HFFc6 (cell line): ENCODE measurements at regions not wholly inside any gene's neighbourhood (a gene's known extent, or its start where the extent isn't known, plus 50 kb on each side); places are given as distances from the start of the nearest gene placed in this dataset.

ENCODE experiments used
- DNase-seq: peaks from one replicate; pipeline ENCODE4 v3.0.0-alpha.2; 2018
- H3K27ac Mint-ChIP-seq: 2 replicates; pipeline ENCODE4 v1.8.0; 2020; ENCODE audit warnings: mild to moderate bottlenecking, mixed read lengths
- H3K27me3 Mint-ChIP-seq: 2 replicates; pipeline ENCODE4 v1.8.0; 2021; ENCODE audit warnings: mild to moderate bottlenecking, moderate library complexity, mixed read lengths; ENCODE audit not compliant: insufficient read depth
- H3K36me3 Mint-ChIP-seq: 2 replicates; pipeline ENCODE4 v1.8.0; 2021; ENCODE audit warnings: low read depth, mixed read lengths
- H3K4me1 Mint-ChIP-seq: 2 replicates; pipeline ENCODE4 v1.8.0; 2020; ENCODE audit warnings: low read depth, mixed read lengths
- H3K4me3 Mint-ChIP-seq: 2 replicates; pipeline ENCODE4 v1.8.0; 2020; ENCODE audit warnings: mild to moderate bottlenecking, moderate library complexity, mixed read lengths
- H3K9me3 Mint-ChIP-seq: 2 replicates; pipeline ENCODE4 v1.8.0; 2020; ENCODE audit warnings: mild to moderate bottlenecking, mixed read lengths
- CTCF ChIP-seq: fragments of 200-600 bp; sonication (generic); IDR thresholded peaks from 2 replicates; pipeline ENCODE4 v1.5.0; 2021; ENCODE audit warnings: antibody characterized with exemption, mild to moderate bottlenecking

- TF ChIP-seq CTCF: no peak
- Mint-ChIP-seq H3K4me3 (no peak overlapping the region), H3K27me3 (no peaks in the 10 kb centered on the region), H3K4me1 (no peaks in the 10 kb centered on the region), H3K27ac (no peak overlapping the region), H3K36me3 (no peaks in the 10 kb centered on the region), H3K9me3 (peaks cover 29% of the 10 kb centered on the region)
- no peak for DNase-seq
These were observed 463.1 kb upstream of the FAT3 start for GRCh38 chr11:91761406-91762025.

GRCh38 chr11:91756829-91757480, 467.7 kb upstream of the FAT3 start:
- Mint-ChIP-seq H3K36me3 (no peaks in the 10 kb centered on the region), H3K4me1 (no peaks in the 10 kb centered on the region), H3K27me3 (no peaks in the 10 kb centered on the region), H3K27ac (no peak overlapping the region), H3K9me3 (peaks cover 19% of the 10 kb centered on the region), H3K4me3 (no peak overlapping the region)
- no peak for DNase-seq
- no peak for TF ChIP-seq CTCF

- peaks cover 23% of the 10 kb centered on the region for H3K9me3 Mint-ChIP-seq
- no peaks in the 10 kb centered on the region for H3K36me3 Mint-ChIP-seq
- TF ChIP-seq CTCF: no peak
- H3K4me1 Mint-ChIP-seq: no peaks in the 10 kb centered on the region
- H3K27me3 Mint-ChIP-seq: no peaks in the 10 kb centered on the region
- no peak for DNase-seq
- H3K27ac Mint-ChIP-seq: no peak overlapping the region
- no peak overlapping the region for H3K4me3 Mint-ChIP-seq
These were observed 468.5 kb upstream of the FAT3 start for GRCh38 chr11:91755951-91756707.

GRCh38 chr11:91755526-91755925, 469.1 kb upstream of the FAT3 start:
- no peaks in the 10 kb centered on the region for H3K27me3 Mint-ChIP-seq
- no peak for DNase-seq
- no peak overlapping the region for H3K4me3 Mint-ChIP-seq
- H3K36me3 Mint-ChIP-seq: no peaks in the 10 kb centered on the region
- no peak for TF ChIP-seq CTCF
- H3K27ac Mint-ChIP-seq: no peak overlapping the region
- peaks cover 25% of the 10 kb centered on the region for H3K9me3 Mint-ChIP-seq
- no peaks in the 10 kb centered on the region for H3K4me1 Mint-ChIP-seq

DNA sequence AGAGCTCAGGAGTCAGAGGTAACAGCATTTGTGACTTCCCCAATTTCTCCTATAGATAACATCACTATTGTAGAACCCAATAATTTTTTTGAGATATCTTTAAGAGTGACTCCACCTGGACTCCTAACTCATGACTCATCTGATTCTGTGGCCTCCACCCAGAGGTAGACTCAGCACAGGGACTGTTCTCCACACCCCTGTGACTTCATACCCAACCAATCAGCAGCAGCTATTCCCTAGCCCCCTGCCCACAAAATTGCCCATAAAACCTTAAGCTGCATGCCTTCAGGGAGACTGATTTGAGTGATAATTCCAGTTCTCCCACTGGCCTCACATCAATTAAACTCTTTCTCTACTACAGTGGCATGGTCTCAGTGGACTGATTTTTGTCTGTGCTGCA, 475.4 kb upstream of the FAT3 start:
- Mint-ChIP-seq H3K27ac (no peak overlapping the region), H3K36me3 (no peaks in the 10 kb centered on the region), H3K27me3 (no peaks in the 10 kb centered on the region), H3K4me1 (no peaks in the 10 kb centered on the region), H3K4me3 (no peak overlapping the region), H3K9me3 (peaks cover 43% of the 10 kb centered on the region)
- DNase-seq: no peak
- TF ChIP-seq CTCF: no peak
